ENCODE measurements at regions not wholly inside any gene's neighbourhood (a gene's known extent, or its start where the extent isn't known, plus 50 kb on each side); places are given as distances from the start of the nearest gene placed in this dataset.

DNA sequence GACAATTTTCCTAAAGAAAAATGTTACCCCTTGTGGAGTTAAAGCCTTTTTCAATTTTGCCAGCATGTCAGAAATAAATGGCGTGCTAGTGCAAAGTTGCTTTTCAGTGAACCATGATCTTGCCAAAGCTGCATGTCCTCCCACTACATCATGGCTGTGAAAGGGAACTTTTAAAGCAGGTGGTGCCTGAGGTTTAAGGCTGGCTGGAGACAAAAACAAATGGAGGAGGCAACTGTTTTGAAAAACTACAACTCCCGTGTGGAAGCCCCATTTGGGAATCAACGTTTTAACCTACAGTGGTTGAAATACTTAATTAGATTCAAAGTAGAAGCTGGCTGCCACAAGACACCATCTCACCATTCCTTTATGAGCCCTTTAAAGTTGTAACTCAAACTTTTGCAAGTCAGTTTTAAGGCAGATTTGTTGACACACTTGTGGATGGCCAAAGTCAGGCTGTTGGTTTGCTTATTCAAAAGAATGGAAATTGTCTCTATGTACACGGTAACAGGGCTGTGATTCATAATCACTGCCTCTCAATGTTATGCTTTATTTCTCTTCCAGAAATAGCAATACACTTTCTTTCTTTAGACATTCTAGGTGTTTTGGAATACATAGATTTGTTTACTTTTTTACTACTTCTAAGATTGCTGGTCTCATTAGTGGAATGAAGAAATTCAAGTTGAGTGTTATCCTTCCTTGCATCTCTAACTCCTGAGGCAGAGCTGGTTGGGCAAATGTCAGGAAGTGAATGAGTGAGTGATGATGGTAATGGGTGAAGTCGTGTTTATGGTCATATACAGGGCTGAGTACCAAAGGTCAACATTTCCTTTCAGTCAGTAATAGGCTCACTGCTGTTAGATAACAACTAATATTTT lies 196.4 kb upstream of the GMDS start:
- H3F3A ChIP-seq (ENCODE audit: insufficient read depth, low read length), result no peaks in the 10 kb centered on the region
- no peak overlapping the region for H2AFZ ChIP-seq (ENCODE audit: low read length)
- no peak overlapping the region for H3K4me2 ChIP-seq (ENCODE audit: low read length)
- no peak overlapping the region for H3K4me3 ChIP-seq (ENCODE audit: low read depth, low read length, poor library complexity, severe bottlenecking)
- H3K9ac ChIP-seq (ENCODE audit: low read length), result no peak overlapping the region
- H3K9me3 ChIP-seq (ENCODE audit: low read length), result no peaks in the 10 kb centered on the region
- no peaks in the 10 kb centered on the region for H4K20me1 ChIP-seq (ENCODE audit: insufficient read depth, low read length)
- no peaks in the 10 kb centered on the region for H3K9me2 ChIP-seq (ENCODE audit: low read depth, low read length)
- no peaks in the 10 kb centered on the region for H3K4me1 ChIP-seq (ENCODE audit: insufficient read depth, low read length, severe bottlenecking)
- no peaks in the 10 kb centered on the region for H3K36me3 ChIP-seq (ENCODE audit: insufficient read depth, low read length)
- H3K27ac ChIP-seq (ENCODE audit: low read depth, low read length, poor library complexity, severe bottlenecking), result no peak overlapping the region
- TF ChIP-seq EZH2 (IDR thresholded peaks at IDR 0.05; ENCODE audit: borderline replicate concordance, low read length) (no peak), CTCF (IDR thresholded peaks at IDR 0.05; ENCODE audit: low read length) (no peak)
- H3K27me3 ChIP-seq (ENCODE audit: insufficient read depth, low read length), result no peaks in the 10 kb centered on the region
- no peaks in the 10 kb centered on the region for H3K79me2 ChIP-seq (ENCODE audit: insufficient read depth, low read length)

DNA sequence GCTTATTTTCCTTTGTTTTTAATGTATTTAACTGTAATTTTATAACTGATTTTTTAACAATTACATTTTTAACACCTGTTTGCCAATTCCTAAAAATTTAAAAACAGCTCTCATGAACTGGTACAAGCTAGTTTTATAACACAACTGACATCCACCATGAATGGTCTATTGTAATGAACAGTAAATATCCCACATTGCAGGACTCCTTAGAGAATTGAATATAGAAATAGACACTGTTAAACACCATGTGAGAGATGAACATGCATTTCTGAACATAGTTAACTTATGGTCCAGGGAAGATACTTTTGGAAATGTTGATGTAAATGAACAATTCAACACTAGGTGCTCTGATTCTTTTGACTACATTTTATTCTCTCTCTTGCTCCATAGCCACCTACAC lies 195.1 kb upstream of the GMDS start:
- Histone ChIP-seq H3K9ac (ENCODE audit: low read length) (no peak overlapping the region), H3K27me3 (ENCODE audit: insufficient read depth, low read length) (no peaks in the 10 kb centered on the region), H3K9me3 (ENCODE audit: low read length) (no peaks in the 10 kb centered on the region), H2AFZ (ENCODE audit: low read length) (no peak overlapping the region), H3K27ac (ENCODE audit: low read depth, low read length, poor library complexity, severe bottlenecking) (no peak overlapping the region), H3K36me3 (ENCODE audit: insufficient read depth, low read length) (no peaks in the 10 kb centered on the region), H3K9me2 (ENCODE audit: low read depth, low read length) (no peaks in the 10 kb centered on the region), H3K4me1 (ENCODE audit: insufficient read depth, low read length, severe bottlenecking) (no peaks in the 10 kb centered on the region), H4K20me1 (ENCODE audit: insufficient read depth, low read length) (no peaks in the 10 kb centered on the region), H3K4me3 (ENCODE audit: low read depth, low read length, poor library complexity, severe bottlenecking) (no peak overlapping the region), H3K79me2 (ENCODE audit: insufficient read depth, low read length) (no peaks in the 10 kb centered on the region), H3K4me2 (ENCODE audit: low read length) (no peak overlapping the region), H3F3A (ENCODE audit: insufficient read depth, low read length) (no peaks in the 10 kb centered on the region)
- TF ChIP-seq CTCF (IDR thresholded peaks at IDR 0.05; ENCODE audit: low read length) (no peak), EZH2 (IDR thresholded peaks at IDR 0.05; ENCODE audit: borderline replicate concordance, low read length) (no peak)

- no peak for TF ChIP-seq CTCF (IDR thresholded peaks at IDR 0.05; ENCODE audit: low read length)
- TF ChIP-seq EZH2 (IDR thresholded peaks at IDR 0.05; ENCODE audit: borderline replicate concordance, low read length), result no peak
- no peaks in the 10 kb centered on the region for H3K79me2 ChIP-seq (ENCODE audit: insufficient read depth, low read length)
- H3F3A ChIP-seq (ENCODE audit: insufficient read depth, low read length), result no peaks in the 10 kb centered on the region
- no peaks in the 10 kb centered on the region for H3K4me1 ChIP-seq (ENCODE audit: insufficient read depth, low read length, severe bottlenecking)
- no peaks in the 10 kb centered on the region for H4K20me1 ChIP-seq (ENCODE audit: insufficient read depth, low read length)
- H3K9ac ChIP-seq (ENCODE audit: low read length), result no peak overlapping the region
- no peaks in the 10 kb centered on the region for H3K27me3 ChIP-seq (ENCODE audit: insufficient read depth, low read length)
- H3K9me3 ChIP-seq (ENCODE audit: low read length), result no peaks in the 10 kb centered on the region
- no peak overlapping the region for H3K27ac ChIP-seq (ENCODE audit: low read depth, low read length, poor library complexity, severe bottlenecking)
- no peaks in the 10 kb centered on the region for H3K9me2 ChIP-seq (ENCODE audit: low read depth, low read length)
- H2AFZ ChIP-seq (ENCODE audit: low read length), result no peak overlapping the region
- H3K36me3 ChIP-seq (ENCODE audit: insufficient read depth, low read length), result no peaks in the 10 kb centered on the region
- H3K4me3 ChIP-seq (ENCODE audit: low read depth, low read length, poor library complexity, severe bottlenecking), result no peak overlapping the region
- no peak overlapping the region for H3K4me2 ChIP-seq (ENCODE audit: low read length)
Measured at GRCh38 chr6:2439632-2440031, 194.2 kb upstream of the GMDS start.

All from OCI-LY1 (cell line).